ENCODE measurements at regions not wholly inside any gene's neighbourhood (a gene's known extent, or its start where the extent isn't known, plus 50 kb on each side); places are given as distances from the start of the nearest gene placed in this dataset.

- no peaks in the 10 kb centered on the region for H3K36me3 ChIP-seq (ENCODE audit: insufficient read depth in 1 of 2, low read depth in 1 of 2)
- no peak for TF ChIP-seq CTCF (IDR thresholded peaks at IDR 0.05)
- no peaks in the 10 kb centered on the region for H3K4me1 ChIP-seq
- 54 to 56% (median 56%) methylated on average over 8 of the region's 8 CpGs for WGBS, 3 donors
- no peak overlapping the region for H3K27ac ChIP-seq
- intact Hi-C loops (cut with DNase I), result no loop called here
- no peaks in the 10 kb centered on the region for H3K27me3 ChIP-seq (ENCODE audit: insufficient read depth in 3 of 3, low read length in 2 of 3)
- no peak overlapping the region for H3K4me3 ChIP-seq
- no peak for DNase-seq
- ATAC-seq, result no peak
- H3K9me3 ChIP-seq, result peaks cover 4% of the 10 kb centered on the region
Observed at GRCh38 chr4:175970724-175971123, 94.9 kb upstream of the WDR17 start.

GRCh38 chr4:175971388-175972179 is 94.1 kb upstream of the WDR17 start:
- intact Hi-C loops (cut with DNase I), result no loop called here
- DNase-seq (no peak), ATAC-seq (no peak)
- no peaks in the 10 kb centered on the region for H3K27me3 ChIP-seq (ENCODE audit: insufficient read depth in 3 of 3, low read length in 2 of 3)
- 54 to 61% (median 60%) methylated on average over 11 of the region's 11 CpGs for WGBS, 3 donors
- no peaks in the 10 kb centered on the region for H3K36me3 ChIP-seq (ENCODE audit: insufficient read depth in 1 of 2, low read depth in 1 of 2)
- no peaks in the 10 kb centered on the region for H3K4me1 ChIP-seq
- no peak for TF ChIP-seq CTCF (IDR thresholded peaks at IDR 0.05)
- no peak overlapping the region for H3K27ac ChIP-seq
- H3K9me3 ChIP-seq, result peaks cover 4% of the 10 kb centered on the region
- no peak overlapping the region for H3K4me3 ChIP-seq

- Histone ChIP-seq H3K4me1 (no peaks in the 10 kb centered on the region), H3K36me3 (ENCODE audit: insufficient read depth in 1 of 2, low read depth in 1 of 2) (no peaks in the 10 kb centered on the region), H3K27ac (no peak overlapping the region), H3K9me3 (no peaks in the 10 kb centered on the region), H3K27me3 (ENCODE audit: insufficient read depth in 3 of 3, low read length in 2 of 3) (no peaks in the 10 kb centered on the region), H3K4me3 (no peak overlapping the region)
- 86 to 88% (median 87%) methylated on average over 7 of the region's 7 CpGs for WGBS, 3 donors
- intact Hi-C loops (cut with DNase I), result no loop called here
- TF ChIP-seq CTCF (IDR thresholded peaks at IDR 0.05), result no peak
- DNase-seq (no peak), ATAC-seq (no peak)
Observed at GRCh38 chr4:175973027-175973923, 92.4 kb upstream of the WDR17 start.

GRCh38 chr4:175983636-175984035 is 82.0 kb upstream of the WDR17 start:
- TF ChIP-seq CTCF (IDR thresholded peaks at IDR 0.05), result no peak
- Histone ChIP-seq H3K9me3 (no peaks in the 10 kb centered on the region), H3K27ac (no peak overlapping the region), H3K27me3 (ENCODE audit: insufficient read depth in 3 of 3, low read length in 2 of 3) (no peaks in the 10 kb centered on the region), H3K4me3 (no peak overlapping the region), H3K36me3 (ENCODE audit: insufficient read depth in 1 of 2, low read depth in 1 of 2) (no peaks in the 10 kb centered on the region), H3K4me1 (no peaks in the 10 kb centered on the region)
- ATAC-seq (no peak), DNase-seq (no peak)
- intact Hi-C loops (cut with DNase I), result no loop called here
- 41 to 56% (median 53%) methylated on average over 2 of the region's 2 CpGs for WGBS, 3 donors
